HEK293T (cell line): ENCODE measurements at regions not wholly inside any gene's neighbourhood (a gene's known extent, or its start where the extent isn't known, plus 50 kb on each side); places are given as distances from the start of the nearest gene placed in this dataset.

ENCODE experiments used
- CTCF ChIA-PET: fragments of 350-600 bp; formaldehyde crosslinking; extraction: SDS; loops from one replicate; lab custom pipeline; 2021; ENCODE audit warnings: antibody characterized with exemption, inconsistent platforms; lab: Yijun Ruan, JAX
- POLR2A ChIA-PET: fragments of 350-600 bp; formaldehyde crosslinking; extraction: SDS; loops from one replicate; lab custom pipeline; 2020; ENCODE audit warnings: antibody characterized with exemption, inconsistent platforms; lab: Yijun Ruan, JAX
- DNase-seq: peaks from one replicate; pipeline ENCODE4 v3.0.0; 2012; ENCODE audit warnings: mixed read lengths; ENCODE audit errors: extremely low spot score
- ARNT ChIP-seq: fragments of 450-650 bp; IDR thresholded peaks from 2 replicates; pipeline ENCODE4 v1.6.1; 2017; ENCODE audit warnings: mild to moderate bottlenecking
- BHLHE40 ChIP-seq: fragments of 450-650 bp; IDR thresholded peaks from 2 replicates; pipeline ENCODE4 v1.6.1; 2016; ENCODE audit warnings: mild to moderate bottlenecking, moderate library complexity, borderline replicate concordance
- CTBP1 ChIP-seq: fragments of 450-650 bp; IDR thresholded peaks from 2 replicates; pipeline ENCODE4 v1.6.1; 2016; ENCODE audit warnings: borderline replicate concordance
- ELF4 ChIP-seq: fragments of 450-650 bp; IDR thresholded peaks from 2 replicates; pipeline ENCODE4 v1.6.1; 2017; ENCODE audit warnings: antibody characterized with exemption
- FOXA1 ChIP-seq: fragments of 450-650 bp; IDR thresholded peaks from 2 replicates; pipeline ENCODE4 v1.6.1; 2016; ENCODE audit warnings: mild to moderate bottlenecking
- FOXK2 ChIP-seq: fragments of 450-650 bp; IDR thresholded peaks from 2 replicates; pipeline ENCODE4 v1.6.1; 2016; ENCODE audit warnings: mild to moderate bottlenecking
- FOXM1 ChIP-seq: fragments of 450-650 bp; IDR thresholded peaks from 2 replicates; pipeline ENCODE4 v1.6.1; 2017; ENCODE audit warnings: mild to moderate bottlenecking, borderline replicate concordance
- HDGF ChIP-seq: fragments of 450-650 bp; IDR thresholded peaks from 2 replicates; pipeline ENCODE4 v1.6.1; 2017; ENCODE audit warnings: antibody characterized with exemption, borderline replicate concordance
- L3MBTL2 ChIP-seq: fragments of 450-650 bp; conservative IDR thresholded peaks from 2 replicates; pipeline ENCODE4 v1.6.1; 2016; ENCODE audit warnings: mild to moderate bottlenecking
- LEF1 ChIP-seq: fragments of 450-650 bp; IDR thresholded peaks from 2 replicates; pipeline ENCODE4 v1.6.1; 2017; ENCODE audit warnings: mild to moderate bottlenecking, borderline replicate concordance
- NFRKB ChIP-seq: fragments of 450-650 bp; IDR thresholded peaks from 2 replicates; pipeline ENCODE4 v1.6.1; 2016; ENCODE audit warnings: mild to moderate bottlenecking, moderate library complexity
- PKNOX1 ChIP-seq: fragments of 450-650 bp; IDR thresholded peaks from 2 replicates; pipeline ENCODE4 v1.6.1; 2016
- SP1 ChIP-seq: fragments of 450-650 bp; IDR thresholded peaks from 2 replicates; pipeline ENCODE4 v1.6.1; 2017
- SUZ12 ChIP-seq: fragments of 450-650 bp; IDR thresholded peaks from 2 replicates; pipeline ENCODE4 v1.6.1; 2016; ENCODE audit warnings: mild to moderate bottlenecking
- TARDBP ChIP-seq: fragments of 450-650 bp; IDR thresholded peaks from 2 replicates; pipeline ENCODE4 v1.6.1; 2016
- ZNF384 ChIP-seq: fragments of 450-650 bp; IDR thresholded peaks from 2 replicates; pipeline ENCODE4 v1.6.1; 2016

- POLR2A ChIA-PET = no interaction called here
- CTCF ChIA-PET = interaction anchor here (0.7 to 1.7 kb wide), 7 partner anchors 11 to 394 kb away, joined by 3 to 6 read pairs (median 3); no protein-coding TSS in a partner anchor
- peak; percentile 67 for DNase-seq
Measured at GRCh38 chr4:154982187-154983047, 201.3 kb downstream of the RBM46 start.

GRCh38 chr4:154983714-154984113, 202.6 kb downstream of the RBM46 start:
- DNase-seq = no peak
- ChIA-PET POLR2A (no interaction called here), CTCF (interaction anchor here (0.7 kb wide), 1 partner anchor 392 kb away, joined by 3 read pairs; no protein-coding TSS in a partner anchor)
- no peak for TF ChIP-seq BHLHE40
- TF ChIP-seq FOXM1 = no peak
- no peak for TF ChIP-seq FOXK2
- no peak for TF ChIP-seq SP1
- TF ChIP-seq CTBP1 = no peak
- TF ChIP-seq ZNF384 = no peak
- no peak for TF ChIP-seq PKNOX1
- TF ChIP-seq ELF4 = no peak
- no peak for TF ChIP-seq TARDBP
- no peak for TF ChIP-seq HDGF
- no peak for TF ChIP-seq SUZ12
- no peak for TF ChIP-seq ARNT
- no peak for TF ChIP-seq L3MBTL2
- no peak for TF ChIP-seq LEF1
- TF ChIP-seq FOXA1 = no peak
- no peak for TF ChIP-seq NFRKB

More at GRCh38 chr4:154982187-154983047, 201.3 kb downstream of the RBM46 start:
- TF ChIP-seq FOXM1 = no peak
- TF ChIP-seq ARNT = no peak
- no peak for TF ChIP-seq SUZ12
- no peak for TF ChIP-seq TARDBP
- no peak for TF ChIP-seq FOXA1
- TF ChIP-seq FOXK2 = no peak
- no peak for TF ChIP-seq PKNOX1

- TF ChIP-seq ELF4 = no peak
- no peak for TF ChIP-seq ZNF384
- no peak for TF ChIP-seq PKNOX1
- no peak for TF ChIP-seq FOXK2
- TF ChIP-seq BHLHE40 = no peak
- no peak for TF ChIP-seq TARDBP
- TF ChIP-seq CTBP1 = no peak
- TF ChIP-seq L3MBTL2 = no peak
- no peak for TF ChIP-seq ARNT
- TF ChIP-seq NFRKB = no peak
- no peak for TF ChIP-seq SP1
- TF ChIP-seq HDGF = no peak
- POLR2A ChIA-PET = no interaction called here
- no peak for DNase-seq
- CTCF ChIA-PET = interaction anchor here (0.7 kb wide), 1 partner anchor 392 kb away, joined by 3 read pairs; no protein-coding TSS in a partner anchor
Measured at GRCh38 chr4:154984148-154984547, 203.1 kb downstream of the RBM46 start.

- TF ChIP-seq ELF4 (no peak), SP1 (no peak), NFRKB (no peak), HDGF (no peak), CTBP1 (no peak), TARDBP (no peak), ZNF384 (no peak)
- POLR2A ChIA-PET = no interaction called here
- no peak for DNase-seq
- CTCF ChIA-PET = interaction anchor here (0.7 kb wide), 1 partner anchor 288 kb away, joined by 3 read pairs; no protein-coding TSS in a partner anchor
Measured at GRCh38 chr4:154984616-154985015, 203.5 kb downstream of the RBM46 start.

GRCh38 chr4:154985673-154986072, 204.6 kb downstream of the RBM46 start:
- POLR2A ChIA-PET = no interaction called here
- no peak for DNase-seq
- CTCF ChIA-PET = interaction anchor here (0.6 kb wide), 1 partner anchor 612 kb away, joined by 3 read pairs; no protein-coding TSS in a partner anchor
- no peak for TF ChIP-seq BHLHE40
- no peak for TF ChIP-seq SP1
- no peak for TF ChIP-seq PKNOX1
- TF ChIP-seq CTBP1 = no peak
- no peak for TF ChIP-seq FOXA1
- TF ChIP-seq FOXM1 = no peak
- TF ChIP-seq LEF1 = no peak
- TF ChIP-seq ELF4 = no peak
- no peak for TF ChIP-seq SUZ12
- TF ChIP-seq ZNF384 = no peak
- TF ChIP-seq HDGF = no peak
- no peak for TF ChIP-seq TARDBP
- TF ChIP-seq FOXK2 = no peak
- no peak for TF ChIP-seq ARNT
- TF ChIP-seq NFRKB = no peak
- no peak for TF ChIP-seq L3MBTL2
